HCT116 (cell line): ENCODE measurements at regions not wholly inside any gene's neighbourhood (a gene's known extent, or its start where the extent isn't known, plus 50 kb on each side); places are given as distances from the start of the nearest gene placed in this dataset.

Experiments used
- ATAC-seq: fragments of 200-7000 bp; cut with Tn5 transposase; 2 replicates; pipeline ENCODE4 v1.9.1; 2020; ENCODE audit warnings: mild to moderate bottlenecking, moderate library complexity
- BruUV-seq: library from RNA; stranded (reverse); fragments of 400-500 nt; replicated peaks from 2 replicates; lab custom pipeline; 2021; lab: Mats Ljungman, UMichigan
- CTCF ChIA-PET: fragments of 300-600 bp; sonication (Branson Sonifier 250); formaldehyde crosslinking; loops from one replicate; lab custom pipeline; 2021; ENCODE audit warnings: antibody characterized with exemption; lab: Charles Lee
- POLR2A ChIA-PET: fragments of 300-600, 350-600 bp; sonication (Branson Sonifier 250); formaldehyde crosslinking; loops from one replicate; lab custom pipeline; 2021; ENCODE audit warnings: antibody characterized with exemption; lab: Charles Lee
- RAD21 ChIA-PET, 2 experiments: fragments of 300-600 bp; sonication (Branson Sonifier 250); formaldehyde crosslinking; loops; one replicate each; lab custom pipeline; 2023; ENCODE audit warnings: low total read pairs in 2 of 2; ENCODE audit not compliant: uncharacterized antibody in 2 of 2, unreplicated experiment in 2 of 2, low non-redundant PET in 1 of 2; lab: Charles Lee
- DNase-seq: peaks from one replicate; pipeline ENCODE4 v3.0.0-alpha.2; 2010; ENCODE audit warnings: low read depth, low spot score
- H2AFZ ChIP-seq: fragments of 200-600 bp; shearing (Covaris generic), sonication (generic); 2 replicates; pipeline ENCODE4 v1.6.1; 2017; ENCODE audit warnings: low read depth, mixed run types, mixed read lengths, antibody characterized with exemption, low read length; ENCODE audit not compliant: poor library complexity, severe bottlenecking
- H3K27ac ChIP-seq: 2 replicates; pipeline ENCODE4 v1.5.1; 2012; ENCODE audit warnings: low read depth, low read length
- H3K27me3 ChIP-seq: fragments of 200-600 bp; sonication (generic); 2 replicates; pipeline ENCODE4 v1.6.1; 2016; ENCODE audit warnings: mixed run types, low read length, mixed read lengths; ENCODE audit not compliant: insufficient read depth
- H3K36me3 ChIP-seq, 2 experiments: fragments of 200-500 bp in 1 of 2; fragments of 200-600 bp in 1 of 2; sonication (Bioruptor generic) in 1 of 2; sonication (generic) in 1 of 2; 2 replicates each; pipeline versions ENCODE4 v1.5.1 to v1.6.1; 2014 to 2016; ENCODE audit warnings: low read length in 2 of 2, inconsistent platforms in 1 of 2, mixed read lengths in 1 of 2, mixed run types in 1 of 2; ENCODE audit not compliant: insufficient read depth in 2 of 2, control insufficient read depth in 1 of 2
- H3K4me1 ChIP-seq, 2 experiments: fragments of 200-600 bp in 1 of 2; sonication (generic) in 1 of 2; 2 replicates each; pipeline versions ENCODE4 v1.5.1 to v1.6.1; 2012 to 2017; ENCODE audit warnings: low read length in 2 of 2, inconsistent platforms in 1 of 2, mild to moderate bottlenecking in 1 of 2, mixed read lengths in 1 of 2, mixed run types in 1 of 2, moderate library complexity in 1 of 2; ENCODE audit not compliant: insufficient read depth in 2 of 2, control insufficient read depth in 1 of 2
- H3K4me2 ChIP-seq: fragments of 200-600 bp; sonication (generic); 2 replicates; pipeline ENCODE4 v1.6.1; 2017; ENCODE audit warnings: mixed run types, low read length, mixed read lengths
- H3K4me3 ChIP-seq, 2 experiments: fragments of 200-600 bp in 1 of 2; sonication (generic) in 1 of 2; replicated peaks in 1 of 2; 2 replicates each; pipeline ENCODE4 v1.5.1; 2011 to 2016; ENCODE audit warnings: low read length in 2 of 2, control low read depth in 1 of 2, low read depth in 1 of 2, mild to moderate bottlenecking in 1 of 2, mixed read lengths in 1 of 2, mixed run types in 1 of 2
- H3K79me2 ChIP-seq: fragments of 200-600 bp; sonication (generic); 2 replicates; pipeline ENCODE4 v1.6.1; 2017; ENCODE audit warnings: mild to moderate bottlenecking, mixed run types, low read length, moderate library complexity, mixed read lengths; ENCODE audit not compliant: insufficient read depth
- H3K9ac ChIP-seq: fragments of 200-600 bp; sonication (generic); 2 replicates; pipeline ENCODE4 v1.6.1; 2016; ENCODE audit warnings: low read length, mixed read lengths
- H3K9me2 ChIP-seq: fragments of 200-600 bp; sonication (generic), shearing (Covaris generic); 2 replicates; pipeline ENCODE4 v1.6.1; 2017; ENCODE audit warnings: mixed run types, mild to moderate bottlenecking, moderate library complexity; ENCODE audit not compliant: insufficient read depth
- H3K9me3 ChIP-seq, 2 experiments: fragments of 200-500 bp in 1 of 2; fragments of 200-600 bp in 1 of 2; sonication (Bioruptor generic) in 1 of 2; sonication (generic) in 1 of 2; 2 replicates each; pipeline ENCODE4 v1.6.1; 2014 to 2017; ENCODE audit warnings: low read length in 2 of 2, mixed read lengths in 2 of 2, inconsistent platforms in 1 of 2, low read depth in 1 of 2, mild to moderate bottlenecking in 1 of 2, mixed run types in 1 of 2, moderate library complexity in 1 of 2; ENCODE audit not compliant: control insufficient read depth in 1 of 2, insufficient read depth in 1 of 2
- H4K20me1 ChIP-seq: fragments of 200-600 bp; sonication (generic), shearing (Covaris generic); 2 replicates; pipeline ENCODE4 v1.6.1; 2017; ENCODE audit warnings: mixed run types, mild to moderate bottlenecking, moderate library complexity; ENCODE audit not compliant: insufficient read depth
- CTCF ChIP-seq, 3 experiments: fragments of 200-600 bp in 1 of 3; sonication (generic) in 1 of 3; IDR thresholded peaks in 2 of 3; conservative IDR thresholded peaks in 1 of 3; 2 replicates each; pipeline ENCODE4 v1.5.1; 2012 to 2017; ENCODE audit warnings: low read depth in 2 of 3, low read length in 2 of 3, antibody characterized with exemption in 1 of 3, borderline replicate concordance in 1 of 3, control low read depth in 1 of 3, mild to moderate bottlenecking in 1 of 3, mixed read lengths in 1 of 3, mixed run types in 1 of 3, moderate library complexity in 1 of 3; ENCODE audit not compliant: insufficient read depth in 1 of 3
- EGR1 ChIP-seq: IDR thresholded peaks from 2 replicates; pipeline ENCODE4 v1.6.1; 2012; ENCODE audit warnings: low read depth
- ELF1 ChIP-seq: IDR thresholded peaks from 2 replicates; pipeline ENCODE4 v1.6.1; 2012; ENCODE audit warnings: low read depth, borderline replicate concordance
- FOSL1 ChIP-seq: IDR thresholded peaks from 2 replicates; pipeline ENCODE4 v1.6.1; 2012; ENCODE audit warnings: low read depth
- JUND ChIP-seq: IDR thresholded peaks from 2 replicates; pipeline ENCODE4 v1.6.1; 2012
- MAX ChIP-seq: IDR thresholded peaks from 2 replicates; pipeline ENCODE4 v1.6.1; 2012
- POLR2A ChIP-seq: IDR thresholded peaks from 2 replicates; pipeline ENCODE4 v1.7.0; 2011; ENCODE audit warnings: borderline replicate concordance; ENCODE audit not compliant: insufficient read depth, insufficient read length; ENCODE audit errors: extremely low read depth
- RAD21 ChIP-seq: IDR thresholded peaks from 2 replicates; pipeline ENCODE4 v1.6.1; 2012; ENCODE audit warnings: low read depth, mild to moderate bottlenecking
- REST ChIP-seq: IDR thresholded peaks from 2 replicates; pipeline ENCODE4 v1.6.1; 2012; ENCODE audit warnings: low read depth
- SIN3A ChIP-seq: IDR thresholded peaks from 2 replicates; pipeline ENCODE4 v1.6.1; 2012; ENCODE audit warnings: low read depth
- SP1 ChIP-seq: IDR thresholded peaks from 2 replicates; pipeline ENCODE4 v1.6.1; 2012; ENCODE audit warnings: low read depth
- YY1 ChIP-seq: IDR thresholded peaks from 2 replicates; pipeline ENCODE4 v1.6.1; 2011; ENCODE audit warnings: low read length, low read depth, moderate library complexity, mild to moderate bottlenecking; ENCODE audit not compliant: insufficient replicate concordance; ENCODE audit errors: extremely low read depth
- ZFX ChIP-seq: fragments of 450-650 bp; IDR thresholded peaks from 2 replicates; pipeline ENCODE4 v1.6.1; 2017
- ZNF274 ChIP-seq: fragments of 200-500 bp; sonication (Bioruptor generic); IDR thresholded peaks from 2 replicates; pipeline ENCODE4 v1.6.1; 2014; ENCODE audit warnings: mild to moderate bottlenecking, low read depth, low read length, inconsistent platforms
- intact Hi-C: fragments of 100-400 bp; cut with micrococcal nuclease; formaldehyde crosslinking; loops from 2 replicates; pipeline ENCODE4 v1.10.0; 2022

- no peak overlapping the region for H3K9ac ChIP-seq
- no peak for TF ChIP-seq FOSL1
- TF ChIP-seq, all 23 proteins: peak for 0
- Histone ChIP-seq H3K4me1 (no peaks in the 10 kb centered on the region), H3K79me2 (no peaks in the 10 kb centered on the region), H3K27me3 (no peaks in the 10 kb centered on the region), H3K27ac (no peak overlapping the region), H3K9me3 (no peaks in the 10 kb centered on the region), H3K9me2 (no peaks in the 10 kb centered on the region), H3K4me3 (no peak overlapping the region), H3K4me2 (no peak overlapping the region), H2AFZ (no peak overlapping the region), H3K36me3 (no peaks in the 10 kb centered on the region), H4K20me1 (no peaks in the 10 kb centered on the region)
- ChIA-PET CTCF (no interaction called here), POLR2A (no interaction called here), RAD21 (no interaction called here)
- no TSS peak for BruUV-seq
- no peak for DNase-seq
- ATAC-seq: no peak
- intact Hi-C loops: no loop called here
These were observed 887.3 kb upstream of the DIAPH2 start for GRCh38 chrX:95797344-95797743.

GRCh38 chrX:95823796-95824195 lies 860.8 kb upstream of the DIAPH2 start:
- no peak overlapping the region for H3K4me3 ChIP-seq
- H3K27ac ChIP-seq: no peak overlapping the region
- ATAC-seq: no peak
- H3K9ac ChIP-seq: no peak overlapping the region
- no peaks in the 10 kb centered on the region for H3K27me3 ChIP-seq
- H4K20me1 ChIP-seq: no peaks in the 10 kb centered on the region
- DNase-seq: no peak
- no peaks in the 10 kb centered on the region for H3K9me3 ChIP-seq
- H3K4me1 ChIP-seq: no peaks in the 10 kb centered on the region
- intact Hi-C loops: no loop called here
- TF ChIP-seq MAX (no peak), ZNF274 (no peak), ZFX (no peak), RAD21 (no peak), CTCF (IDR thresholded peaks at IDR 0.05 in 2 of 3, conservative IDR thresholded peaks at IDR 0.05 in 1 of 3; ENCODE audit: borderline replicate concordance in 1 of 3, insufficient read depth in 1 of 3, low read depth in 2 of 3, low read length in 2 of 3) (no peak; a peak in 1 of 6 replicates), SIN3A (no peak), EGR1 (no peak), SP1 (no peak), FOSL1 (no peak), JUND (no peak), POLR2A (no peak), ELF1 (no peak), REST (no peak), YY1 (no peak)
- H2AFZ ChIP-seq: no peak overlapping the region
- CTCF ChIA-PET: no interaction called here
- POLR2A ChIA-PET: no interaction called here
- RAD21 ChIA-PET: no interaction called here
- BruUV-seq: no TSS peak
- no peak overlapping the region for H3K4me2 ChIP-seq
- no peaks in the 10 kb centered on the region for H3K36me3 ChIP-seq
- H3K79me2 ChIP-seq: no peaks in the 10 kb centered on the region
- no peaks in the 10 kb centered on the region for H3K9me2 ChIP-seq
